Neuronal stem cell (in vitro differentiated cells): ENCODE measurements at regions not wholly inside any gene's neighbourhood (a gene's known extent, or its start where the extent isn't known, plus 50 kb on each side); places are given as distances from the start of the nearest gene placed in this dataset.

ENCODE experiments used
- DNase-seq: peaks from one replicate; pipeline ENCODE4 v3.0.0-alpha.2; 2013; ENCODE audit warnings: low spot score
- H2AFZ ChIP-seq: one replicate; pipeline ENCODE4 v1.6.1; 2013; ENCODE audit warnings: mild to moderate bottlenecking, low read length, inconsistent platforms
- H2AK5ac ChIP-seq: 2 replicates; pipeline ENCODE4 v1.6.1; 2013; ENCODE audit warnings: low read depth, mild to moderate bottlenecking, inconsistent platforms, low read length, moderate library complexity, mixed read lengths
- H2BK120ac ChIP-seq: 2 replicates; pipeline ENCODE4 v1.6.1; 2013; ENCODE audit warnings: low read depth, mild to moderate bottlenecking, inconsistent platforms, low read length, moderate library complexity, mixed read lengths
- H2BK12ac ChIP-seq: one replicate; pipeline ENCODE4 v1.6.1; 2013; ENCODE audit warnings: low read length, inconsistent platforms
- H2BK15ac ChIP-seq: 2 replicates; pipeline ENCODE4 v1.6.1; 2013; ENCODE audit warnings: mild to moderate bottlenecking, low read length, inconsistent platforms, mixed read lengths
- H2BK5ac ChIP-seq: one replicate; pipeline ENCODE4 v1.6.1; 2013; ENCODE audit warnings: inconsistent platforms, mild to moderate bottlenecking, low read length, moderate library complexity
- H3K14ac ChIP-seq: one replicate; pipeline ENCODE4 v1.6.1; 2013; ENCODE audit warnings: low read length, inconsistent platforms
- H3K18ac ChIP-seq: 2 replicates; pipeline ENCODE4 v1.6.1; 2013; ENCODE audit warnings: low read length, inconsistent platforms
- H3K23ac ChIP-seq: 2 replicates; pipeline ENCODE4 v1.6.1; 2013; ENCODE audit warnings: low read depth, mild to moderate bottlenecking, mixed read lengths, low read length, inconsistent platforms; ENCODE audit not compliant: poor library complexity
- H3K27ac ChIP-seq: replicated peaks from 3 replicates; pipeline ENCODE4 v1.5.1; 2013; ENCODE audit warnings: low read length, inconsistent platforms
- H3K27me3 ChIP-seq, 3 experiments: 2 replicates each; pipeline ENCODE4 v1.6.1; 2013; ENCODE audit warnings: low read length in 3 of 3, mild to moderate bottlenecking in 2 of 3, inconsistent platforms in 1 of 3, low read depth in 1 of 3, mixed read lengths in 1 of 3, moderate library complexity in 1 of 3; ENCODE audit not compliant: control insufficient read depth in 3 of 3, insufficient read depth in 3 of 3
- H3K36me3 ChIP-seq, 2 donors: replicated peaks in 1 of 2; 2 replicates each; pipeline ENCODE4 v1.6.1; 2013; ENCODE audit warnings: low read length in 2 of 2; ENCODE audit not compliant: control insufficient read depth in 2 of 2, insufficient read depth in 2 of 2
- H3K4ac ChIP-seq: 2 replicates; pipeline ENCODE4 v1.6.1; 2013; ENCODE audit warnings: inconsistent platforms, mild to moderate bottlenecking, low read length, moderate library complexity
- H3K4me1 ChIP-seq, 2 donors: 1 replicate in 1 of 2; 2 replicates in 1 of 2; pipeline ENCODE4 v1.6.1; 2013; ENCODE audit warnings: low read length in 2 of 2, low read depth in 1 of 2; ENCODE audit not compliant: control insufficient read depth in 2 of 2, insufficient read depth in 1 of 2
- H3K4me2 ChIP-seq: one replicate; pipeline ENCODE4 v1.6.1; 2013; ENCODE audit warnings: mild to moderate bottlenecking, low read length, inconsistent platforms; ENCODE audit not compliant: insufficient read depth, poor library complexity, severe bottlenecking
- H3K4me3 ChIP-seq, 2 donors: 2 replicates each; pipeline ENCODE4 v1.5.1; 2013; ENCODE audit warnings: low read length in 2 of 2, mild to moderate bottlenecking in 2 of 2, inconsistent platforms in 1 of 2, moderate library complexity in 1 of 2
- H3K79me1 ChIP-seq: one replicate; pipeline ENCODE4 v1.6.1; 2013; ENCODE audit warnings: low read depth, mild to moderate bottlenecking, inconsistent platforms, low read length, moderate library complexity
- H3K9ac ChIP-seq: one replicate; pipeline ENCODE4 v1.6.1; 2013; ENCODE audit warnings: mild to moderate bottlenecking, low read depth, low read length, inconsistent platforms; ENCODE audit not compliant: poor library complexity
- H3K9me3 ChIP-seq, 2 donors: replicated peaks in 1 of 2; 2 replicates each; pipeline versions ENCODE3 to v1.6.1; 2013; ENCODE audit warnings: low read length in 2 of 2, mild to moderate bottlenecking in 2 of 2, inconsistent platforms in 1 of 2, low read depth in 1 of 2, mixed read lengths in 1 of 2, moderate library complexity in 1 of 2; ENCODE audit not compliant: control insufficient read depth in 2 of 2, insufficient read depth in 1 of 2
- H4K8ac ChIP-seq: one replicate; pipeline ENCODE4 v1.6.1; 2013; ENCODE audit warnings: low read depth, mild to moderate bottlenecking, inconsistent platforms, low read length, moderate library complexity
- H4K91ac ChIP-seq: one replicate; pipeline ENCODE4 v1.6.1; 2013; ENCODE audit warnings: low read length, low read depth, mild to moderate bottlenecking, inconsistent platforms; ENCODE audit not compliant: poor library complexity
- WGBS, 2 donors: extraction: QIAGEN DNeasy Blood & Tissue Kit; methylation state at CpG; one replicate each; pipeline ENCODE4 v1.1.7; 2013; ENCODE audit warnings: missing lambda C conversion rate in 2 of 2, mixed read lengths in 1 of 2; ENCODE audit not compliant: insufficient read length in 2 of 2, insufficient replicate concordance in 1 of 2; ENCODE audit errors: extremely low coverage in 2 of 2; 5-methylcytosine and 5-hydroxymethylcytosine counted together

- no CpG with 5 or more reads among the region's 5 CpGs for WGBS, 2 donors
These were observed 336.4 kb upstream of the CDH20 start for GRCh38 chr18:60996822-60997221.

GRCh38 chr18:61001138-61001537 lies 332.1 kb upstream of the CDH20 start:
- Histone ChIP-seq H3K4me3 (no peak overlapping the region), H3K36me3 (no peaks in the 10 kb centered on the region), H2AK5ac (no peak overlapping the region), H3K27ac (no peak overlapping the region), H3K4me2 (no peak overlapping the region), H3K4me1 (no peaks in the 10 kb centered on the region), H3K14ac (no peak overlapping the region), H2BK120ac (no peak overlapping the region), H2AFZ (no peak overlapping the region), H3K18ac (no peak overlapping the region), H2BK12ac (no peak overlapping the region), H3K23ac (no peak overlapping the region), H4K91ac (no peak overlapping the region), H3K9me3 (no peaks in the 10 kb centered on the region), H3K79me1 (no peaks in the 10 kb centered on the region), H4K8ac (no peak overlapping the region), H3K4ac (no peak overlapping the region), H2BK15ac (no peak overlapping the region), H2BK5ac (no peak overlapping the region), H3K9ac (no peak overlapping the region), H3K27me3 (no peaks in the 10 kb centered on the region)
- DNase-seq, result no peak
- WGBS, 2 donors, result no CpG with 5 or more reads among the region's 2 CpGs

More at GRCh38 chr18:60996822-60997221, 336.4 kb upstream of the CDH20 start:
- Histone ChIP-seq H3K4ac (no peak overlapping the region), H3K36me3 (no peaks in the 10 kb centered on the region), H2BK15ac (no peak overlapping the region), H2BK12ac (no peak overlapping the region), H3K4me1 (no peaks in the 10 kb centered on the region), H4K91ac (no peak overlapping the region), H3K9ac (no peak overlapping the region), H2BK5ac (no peak overlapping the region), H3K9me3 (no peaks in the 10 kb centered on the region), H3K4me3 (no peak overlapping the region), H3K79me1 (no peaks in the 10 kb centered on the region), H3K18ac (no peak overlapping the region), H3K23ac (no peak overlapping the region), H2BK120ac (no peak overlapping the region), H2AK5ac (no peak overlapping the region), H3K4me2 (no peak overlapping the region), H3K27ac (no peak overlapping the region), H3K27me3 (no peaks in the 10 kb centered on the region), H3K14ac (no peak overlapping the region), H4K8ac (no peak overlapping the region), H2AFZ (no peak overlapping the region)
- DNase-seq, result no peak

- H4K8ac ChIP-seq, result no peak overlapping the region
- no peaks in the 10 kb centered on the region for H3K79me1 ChIP-seq
- no peak overlapping the region for H3K4ac ChIP-seq
- no peak overlapping the region for H3K14ac ChIP-seq
- DNase-seq, result no peak
- no peak overlapping the region for H3K9ac ChIP-seq
- H2BK5ac ChIP-seq, result no peak overlapping the region
- no peak overlapping the region for H3K23ac ChIP-seq
- no peak overlapping the region for H3K18ac ChIP-seq
- H2BK12ac ChIP-seq, result no peak overlapping the region
- H2AFZ ChIP-seq, result no peak overlapping the region
- H3K27me3 ChIP-seq, result no peaks in the 10 kb centered on the region
- H3K9me3 ChIP-seq, result no peaks in the 10 kb centered on the region
- no peak overlapping the region for H3K4me3 ChIP-seq
- no peaks in the 10 kb centered on the region for H3K4me1 ChIP-seq
- no peak overlapping the region for H2AK5ac ChIP-seq
- no peak overlapping the region for H2BK120ac ChIP-seq
- H3K36me3 ChIP-seq, result no peaks in the 10 kb centered on the region
- no peak overlapping the region for H3K27ac ChIP-seq
- no peak overlapping the region for H3K4me2 ChIP-seq
- H4K91ac ChIP-seq, result no peak overlapping the region
- WGBS, 2 donors, result no CpG with 5 or more reads among the region's 4 CpGs
- H2BK15ac ChIP-seq, result no peak overlapping the region
These were observed 326.5 kb upstream of the CDH20 start for GRCh38 chr18:61006687-61007224.

- Histone ChIP-seq H2BK5ac (no peak overlapping the region), H2BK15ac (no peak overlapping the region), H3K4me3 (no peak overlapping the region), H3K14ac (no peak overlapping the region), H3K79me1 (no peaks in the 10 kb centered on the region), H4K91ac (no peak overlapping the region), H3K9me3 (no peaks in the 10 kb centered on the region), H2BK120ac (no peak overlapping the region), H3K18ac (no peak overlapping the region), H3K23ac (no peak overlapping the region), H3K4me1 (no peaks in the 10 kb centered on the region), H2AFZ (no peak overlapping the region), H2AK5ac (no peak overlapping the region), H4K8ac (no peak overlapping the region), H3K4ac (no peak overlapping the region), H3K9ac (no peak overlapping the region), H3K36me3 (no peaks in the 10 kb centered on the region), H2BK12ac (no peak overlapping the region), H3K27ac (no peak overlapping the region), H3K27me3 (no peaks in the 10 kb centered on the region), H3K4me2 (no peak overlapping the region)
- no CpG with 5 or more reads among the region's 3 CpGs for WGBS, 2 donors
- no peak for DNase-seq
These were observed 313.6 kb upstream of the CDH20 start for GRCh38 chr18:61019338-61020301.
